ENCODE measurements at regions not wholly inside any gene's neighbourhood (a gene's known extent, or its start where the extent isn't known, plus 50 kb on each side); places are given as distances from the start of the nearest gene placed in this dataset.

DNA sequence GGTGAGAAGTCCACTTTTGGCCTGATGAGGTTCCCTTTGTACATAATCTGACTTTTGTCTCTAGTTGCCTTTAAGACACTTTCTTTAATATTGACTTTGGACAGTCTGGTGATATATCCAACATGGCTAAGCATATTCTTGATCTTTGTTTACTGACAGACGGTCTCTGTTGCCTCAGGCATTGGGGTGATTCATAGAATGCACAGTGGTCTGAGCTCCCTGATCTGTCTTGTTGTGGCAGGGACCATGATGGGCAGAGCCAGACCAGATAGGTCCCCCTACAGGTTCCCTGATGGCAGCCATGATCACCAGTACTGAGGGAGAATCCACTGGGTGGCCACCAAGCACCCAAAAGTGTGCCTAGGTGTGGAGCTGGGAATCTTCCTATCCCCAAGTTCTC lies 678.1 kb downstream of the MCTP2 start:
- no peaks in the 10 kb centered on the region for H3K27me3 Mint-ChIP-seq
- TF ChIP-seq, protein P1, sequence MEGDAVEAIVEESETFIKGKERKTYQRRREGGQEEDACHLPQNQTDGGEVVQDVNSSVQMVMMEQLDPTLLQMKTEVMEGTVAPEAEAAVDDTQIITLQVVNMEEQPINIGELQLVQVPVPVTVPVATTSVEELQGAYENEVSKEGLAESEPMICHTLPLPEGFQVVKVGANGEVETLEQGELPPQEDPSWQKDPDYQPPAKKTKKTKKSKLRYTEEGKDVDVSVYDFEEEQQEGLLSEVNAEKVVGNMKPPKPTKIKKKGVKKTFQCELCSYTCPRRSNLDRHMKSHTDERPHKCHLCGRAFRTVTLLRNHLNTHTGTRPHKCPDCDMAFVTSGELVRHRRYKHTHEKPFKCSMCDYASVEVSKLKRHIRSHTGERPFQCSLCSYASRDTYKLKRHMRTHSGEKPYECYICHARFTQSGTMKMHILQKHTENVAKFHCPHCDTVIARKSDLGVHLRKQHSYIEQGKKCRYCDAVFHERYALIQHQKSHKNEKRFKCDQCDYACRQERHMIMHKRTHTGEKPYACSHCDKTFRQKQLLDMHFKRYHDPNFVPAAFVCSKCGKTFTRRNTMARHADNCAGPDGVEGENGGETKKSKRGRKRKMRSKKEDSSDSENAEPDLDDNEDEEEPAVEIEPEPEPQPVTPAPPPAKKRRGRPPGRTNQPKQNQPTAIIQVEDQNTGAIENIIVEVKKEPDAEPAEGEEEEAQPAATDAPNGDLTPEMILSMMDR (IDR thresholded peaks at IDR 0.05) = no peak
- intact Hi-C loops (cut with micrococcal nuclease) = no loop called here
- peaks cover 15% of the 10 kb centered on the region for H3K9me3 Mint-ChIP-seq
- ChIA-PET CTCF (no interaction called here), POLR2A (no interaction called here)
- no peak overlapping the region for H3K27ac Mint-ChIP-seq
- ATAC-seq (no peak), DNase-seq (no peak)
- no peak overlapping the region for H3K4me3 Mint-ChIP-seq
- peaks cover 2% of the 10 kb centered on the region for H3K36me3 Mint-ChIP-seq (ENCODE audit: low read depth)
- H3K4me1 Mint-ChIP-seq (ENCODE audit: low read depth) = no peaks in the 10 kb centered on the region

DNA sequence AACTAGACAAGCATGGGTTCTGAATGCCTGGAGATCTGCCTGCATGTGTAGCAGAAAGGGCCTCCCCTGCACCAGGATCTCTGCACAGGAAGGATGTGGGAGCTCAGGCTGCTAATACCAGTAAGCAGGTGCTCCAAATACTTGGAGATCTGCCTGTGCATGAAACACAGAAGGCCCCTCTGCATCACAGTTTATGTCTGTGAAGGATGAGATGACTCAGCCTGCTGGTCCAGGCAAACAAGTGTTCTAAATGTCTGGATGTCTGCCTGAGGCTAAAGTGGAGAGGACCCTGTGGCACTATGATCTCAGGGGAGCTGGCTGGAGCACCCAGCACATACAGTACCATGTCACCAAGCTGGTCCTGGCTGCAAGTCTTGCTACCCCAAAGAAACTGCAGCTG lies 678.8 kb downstream of the MCTP2 start:
- no peak for ATAC-seq
- Mint-ChIP-seq H3K9me3 (peaks cover 15% of the 10 kb centered on the region), H3K27me3 (no peaks in the 10 kb centered on the region), H3K4me1 (ENCODE audit: low read depth) (no peaks in the 10 kb centered on the region), H3K4me3 (no peak overlapping the region), H3K36me3 (ENCODE audit: low read depth) (peaks cover 2% of the 10 kb centered on the region), H3K27ac (no peak overlapping the region)
- intact Hi-C loops (cut with micrococcal nuclease) = no loop called here
- TF ChIP-seq, protein P1 (IDR thresholded peaks at IDR 0.05) = no peak
- ChIA-PET CTCF (no interaction called here), POLR2A (no interaction called here)
- no peak for DNase-seq

DNA sequence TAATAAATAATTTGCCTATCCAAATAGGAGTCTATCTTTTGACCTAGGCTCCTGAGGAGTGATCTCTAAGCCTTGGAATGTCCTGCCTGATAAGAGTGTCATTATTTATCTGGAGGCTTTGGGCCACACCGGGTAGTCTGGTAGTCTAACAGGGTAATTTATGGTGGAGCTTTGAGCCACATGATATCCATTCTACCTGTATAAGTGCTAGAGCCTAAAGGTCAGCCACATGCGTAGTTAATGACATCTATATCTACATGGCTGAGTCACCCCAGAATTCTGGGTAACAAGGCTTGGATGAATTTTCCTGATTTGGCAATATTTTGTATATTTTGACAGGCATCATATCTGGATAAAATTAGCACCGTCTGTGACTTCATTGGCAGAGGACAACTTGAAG lies 681.4 kb downstream of the MCTP2 start:
- Mint-ChIP-seq H3K27ac (no peak overlapping the region), H3K4me1 (ENCODE audit: low read depth) (no peaks in the 10 kb centered on the region), H3K36me3 (ENCODE audit: low read depth) (peaks cover 2% of the 10 kb centered on the region), H3K9me3 (peaks cover 15% of the 10 kb centered on the region), H3K27me3 (no peaks in the 10 kb centered on the region), H3K4me3 (no peak overlapping the region)
- intact Hi-C loops (cut with micrococcal nuclease) = no loop called here
- ATAC-seq (no peak), DNase-seq (no peak)
- ChIA-PET POLR2A (no interaction called here), CTCF (no interaction called here)
- TF ChIP-seq, protein P1 (IDR thresholded peaks at IDR 0.05) = no peak

DNA sequence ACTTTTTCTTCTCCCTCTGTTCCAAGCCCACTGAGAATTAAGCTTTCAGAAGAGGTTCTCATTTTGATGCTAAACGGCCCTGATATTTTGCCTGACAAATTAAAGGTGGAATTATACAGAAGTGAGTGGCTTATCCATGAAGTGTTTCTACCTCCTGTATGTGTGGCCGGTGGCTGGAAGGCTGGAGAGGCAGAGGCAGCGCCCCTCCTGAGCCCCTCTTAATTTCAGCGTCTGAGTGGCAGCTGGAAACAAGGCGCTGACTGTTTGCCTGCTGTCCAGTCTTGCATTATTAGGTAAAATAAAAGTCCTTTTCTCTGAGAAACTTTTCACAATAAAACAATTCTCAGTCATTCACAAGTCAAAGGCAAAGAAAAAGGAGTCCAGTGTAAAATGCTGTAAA lies 685.7 kb downstream of the MCTP2 start:
- H3K27me3 Mint-ChIP-seq = no peaks in the 10 kb centered on the region
- POLR2A ChIA-PET = no interaction called here
- no peak overlapping the region for H3K27ac Mint-ChIP-seq
- H3K4me3 Mint-ChIP-seq = no peak overlapping the region
- CTCF ChIA-PET = no interaction called here
- ATAC-seq = no peak
- peaks cover 3% of the 10 kb centered on the region for H3K9me3 Mint-ChIP-seq
- DNase-seq = no peak
- TF ChIP-seq, protein P1 (IDR thresholded peaks at IDR 0.05) = no peak
- no peaks in the 10 kb centered on the region for H3K4me1 Mint-ChIP-seq (ENCODE audit: low read depth)
- no peaks in the 10 kb centered on the region for H3K36me3 Mint-ChIP-seq (ENCODE audit: low read depth)
- intact Hi-C loops (cut with micrococcal nuclease) = no loop called here

DNA sequence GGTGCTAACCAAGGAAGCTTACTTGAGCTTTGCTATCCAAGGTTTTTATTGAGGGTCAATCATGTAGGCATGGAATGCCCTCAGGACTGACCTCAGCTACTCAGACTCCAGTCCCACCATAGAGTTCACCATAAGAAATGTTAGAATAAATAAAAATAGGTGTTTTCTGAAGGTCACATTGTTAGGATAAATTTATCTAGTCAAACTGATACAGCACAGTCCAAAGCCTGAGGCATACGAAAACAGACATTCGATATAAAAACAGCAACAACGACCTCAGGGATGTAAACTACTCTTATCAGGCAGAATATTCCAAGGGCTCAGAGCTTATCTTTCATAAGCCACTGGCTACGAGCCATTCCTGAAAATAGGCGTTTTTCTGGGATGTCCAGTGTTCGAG lies 690.6 kb downstream of the MCTP2 start:
- Mint-ChIP-seq H3K27ac (no peak overlapping the region), H3K4me3 (no peak overlapping the region), H3K9me3 (peaks cover 2% of the 10 kb centered on the region), H3K36me3 (ENCODE audit: low read depth) (no peaks in the 10 kb centered on the region), H3K27me3 (peaks cover 3% of the 10 kb centered on the region), H3K4me1 (ENCODE audit: low read depth) (no peaks in the 10 kb centered on the region)
- POLR2A ChIA-PET = no interaction called here
- TF ChIP-seq, protein P1 (IDR thresholded peaks at IDR 0.05) = no peak
- no peak for DNase-seq
- intact Hi-C loops (cut with micrococcal nuclease) = no loop called here
- CTCF ChIA-PET = no interaction called here
- ATAC-seq = no peak

All from activated CD8-positive, alpha-beta T cell treated with anti-CD3 and anti-CD28 coated beads for 36 hours (primary cell).